GM18873 (cell line): ENCODE measurements at regions not wholly inside any gene's neighbourhood (a gene's known extent, or its start where the extent isn't known, plus 50 kb on each side); places are given as distances from the start of the nearest gene placed in this dataset.

Source experiments
- ATAC-seq: cut with Tn5 transposase; IDR thresholded peaks from one replicate; pipeline ENCODE4 v1.9.1; 2021; ENCODE audit warnings: mild to moderate bottlenecking, moderate library complexity, moderate number of reproducible peaks; ENCODE audit not compliant: unreplicated experiment, low FRiP score

DNA sequence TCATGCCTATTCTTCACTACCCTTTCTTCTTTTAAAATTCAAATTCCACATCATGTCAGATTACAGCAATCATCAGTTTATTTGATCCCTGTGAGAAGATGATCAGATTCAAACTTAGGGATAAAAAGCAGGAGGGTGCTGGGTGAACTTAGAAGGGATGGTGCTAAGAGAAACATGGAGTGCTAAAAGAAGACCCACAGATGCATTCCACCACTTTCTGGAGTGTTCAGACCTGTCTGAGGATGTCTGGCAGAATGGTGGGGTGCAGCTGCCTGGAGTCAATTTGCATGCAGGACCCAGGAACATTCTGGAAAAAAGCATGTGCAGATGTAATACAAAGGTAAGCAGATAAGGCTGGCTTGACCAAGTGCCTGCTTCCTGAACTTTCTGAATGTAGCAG lies 372.9 kb upstream of the RUNX1 start:
- ATAC-seq: no peak

DNA sequence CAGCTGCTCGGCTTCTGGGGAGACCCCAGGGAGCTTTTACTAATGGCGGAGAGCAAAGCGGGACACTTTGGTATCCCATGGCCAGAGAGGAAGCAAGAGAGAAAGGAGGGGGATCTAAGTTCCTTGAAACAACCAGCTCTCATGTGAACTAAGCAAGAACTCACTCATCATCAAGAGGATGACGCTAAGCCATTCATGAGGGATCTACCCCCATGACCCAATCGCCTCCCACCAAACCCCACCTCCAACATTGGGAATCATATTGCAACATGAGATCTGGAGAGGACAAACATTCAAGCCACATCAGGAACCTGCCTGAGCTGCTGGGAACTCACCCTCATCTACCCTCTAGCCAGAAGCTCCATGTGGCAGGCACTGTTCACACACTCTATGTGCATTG lies 372.1 kb upstream of the RUNX1 start:
- ATAC-seq: no peak

- no peak for ATAC-seq
These were observed 371.6 kb upstream of the RUNX1 start for GRCh38 chr21:35420656-35421055.

DNA sequence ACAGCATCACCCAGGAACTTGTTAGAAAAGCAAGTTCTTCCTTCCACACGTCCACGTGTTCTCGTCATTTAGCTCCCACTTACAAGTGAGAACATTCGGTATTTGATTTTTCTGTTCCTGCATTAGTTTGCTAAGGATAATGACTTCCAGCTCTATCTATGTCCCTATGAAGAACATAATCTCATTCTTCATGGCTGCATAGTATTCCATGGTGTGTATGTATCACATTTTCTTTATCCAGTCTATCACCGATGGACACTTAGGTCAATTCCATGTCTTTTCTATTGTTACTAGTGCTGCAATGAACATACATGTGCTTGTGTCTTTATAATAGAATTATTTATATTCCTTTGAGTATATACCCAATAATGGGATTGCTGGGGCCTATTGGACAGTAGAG lies 368.7 kb upstream of the RUNX1 start:
- ATAC-seq: no peak

DNA sequence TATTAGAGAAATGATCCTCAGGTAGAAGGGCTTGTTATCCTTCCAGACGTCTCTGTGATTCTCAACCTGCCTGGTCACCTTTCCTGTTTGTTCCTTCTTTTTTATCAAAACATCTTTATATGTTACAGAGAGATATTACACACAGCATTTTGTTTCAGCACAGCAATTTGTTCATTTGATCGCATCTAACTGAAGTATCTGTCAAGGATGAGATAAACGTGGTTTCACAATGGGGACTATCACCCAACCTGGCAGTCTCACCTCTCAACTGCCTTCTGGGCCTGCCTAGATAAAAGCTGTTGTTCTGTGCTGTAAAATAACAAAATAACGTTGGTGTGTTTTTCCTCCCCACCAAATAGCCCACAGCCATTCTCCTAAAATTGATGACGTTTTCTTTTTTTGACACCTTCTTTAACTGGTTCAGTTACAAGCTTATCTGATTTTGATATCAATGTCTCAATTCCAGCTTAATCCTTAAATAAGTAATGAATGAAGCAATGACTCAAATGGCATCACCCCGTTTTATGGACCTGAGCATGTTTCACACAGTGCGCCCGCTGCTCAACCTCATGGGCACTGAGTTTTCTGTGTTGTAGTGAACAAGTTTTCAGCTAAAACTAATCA lies 367.9 kb upstream of the RUNX1 start:
- ATAC-seq: no peak

- ATAC-seq: no peak
These were observed 365.5 kb upstream of the RUNX1 start for GRCh38 chr21:35414507-35415139.

- ATAC-seq: no peak
These were observed 365.0 kb upstream of the RUNX1 start for GRCh38 chr21:35414056-35414455.

- no peak for ATAC-seq
These were observed 363.1 kb upstream of the RUNX1 start for GRCh38 chr21:35412231-35412630.

DNA sequence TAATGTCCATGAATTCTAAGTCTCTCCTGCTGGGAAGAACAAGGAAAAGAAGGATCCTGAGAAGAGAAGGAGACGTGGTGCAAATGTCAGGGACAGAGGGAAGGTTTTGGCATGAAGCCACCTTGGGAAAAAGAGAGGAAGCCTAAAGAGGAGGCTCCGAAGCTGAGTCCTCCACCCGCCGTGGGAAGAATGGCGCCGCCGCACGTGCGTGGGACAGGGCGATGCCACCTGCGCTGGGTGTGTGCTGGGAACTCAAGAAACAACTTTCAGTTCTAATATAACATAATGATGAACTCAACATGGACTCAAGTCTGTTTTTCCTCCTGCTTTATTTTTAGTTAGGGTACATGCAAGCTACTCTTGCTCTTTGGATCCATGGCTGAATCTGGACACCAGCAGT lies 362.3 kb upstream of the RUNX1 start:
- no peak for ATAC-seq

- ATAC-seq: no peak
These were observed 361.6 kb upstream of the RUNX1 start for GRCh38 chr21:35410656-35411055.

- ATAC-seq: no peak
These were observed 361.0 kb upstream of the RUNX1 start for GRCh38 chr21:35410123-35410522.

- ATAC-seq: no peak
These were observed 359.3 kb upstream of the RUNX1 start for GRCh38 chr21:35408401-35408800.

- no peak for ATAC-seq
These were observed 357.5 kb upstream of the RUNX1 start for GRCh38 chr21:35406635-35407034.

DNA sequence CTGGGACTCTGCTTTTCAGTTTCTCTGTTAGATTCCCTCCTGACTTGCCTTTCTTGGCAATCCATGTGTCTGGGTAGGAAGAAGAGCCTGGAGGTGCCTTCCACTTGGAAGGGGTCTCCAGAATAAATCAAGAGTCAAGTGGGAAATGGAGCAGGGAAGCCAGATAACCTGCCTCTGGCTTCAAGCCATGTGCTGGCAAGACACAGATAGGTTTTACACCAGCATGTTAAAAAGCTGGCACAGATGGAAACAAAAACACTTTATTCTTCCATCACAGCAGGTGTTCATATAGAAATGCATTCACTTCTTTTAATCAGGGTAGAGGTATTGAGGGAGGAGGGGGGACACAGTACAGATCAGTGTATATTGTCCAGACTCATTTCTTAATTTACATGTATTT lies 356.9 kb upstream of the RUNX1 start:
- no peak for ATAC-seq

DNA sequence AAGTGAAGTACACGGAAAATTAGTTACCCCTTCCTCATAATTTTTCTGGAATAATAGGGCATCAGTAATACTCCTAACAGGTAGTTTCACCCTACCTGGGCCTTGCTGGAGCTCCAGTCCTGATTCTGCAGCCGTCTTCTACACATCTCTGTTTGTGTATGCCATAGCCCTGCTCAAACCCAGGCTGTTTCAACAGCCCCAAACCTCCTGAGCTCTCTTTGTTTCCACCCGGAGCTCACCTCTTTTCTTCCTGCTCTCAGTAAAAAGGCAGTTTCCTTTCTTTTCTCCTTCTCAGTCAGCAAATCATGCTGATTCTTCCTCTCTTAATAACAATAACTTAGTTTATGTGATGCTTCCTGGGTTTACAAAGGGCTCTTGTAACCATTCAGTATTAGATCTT lies 355.1 kb upstream of the RUNX1 start:
- ATAC-seq: no peak

GRCh38 chr21:35402061-35402460 lies 353.0 kb upstream of the RUNX1 start:
- no peak for ATAC-seq

GRCh38 chr21:35401476-35401875 lies 352.4 kb upstream of the RUNX1 start:
- no peak for ATAC-seq

GRCh38 chr21:35400233-35400939 lies 351.3 kb upstream of the RUNX1 start:
- ATAC-seq: no peak

GRCh38 chr21:35399706-35400105 lies 350.6 kb upstream of the RUNX1 start:
- no peak for ATAC-seq

GRCh38 chr21:35399002-35399530 lies 350.0 kb upstream of the RUNX1 start:
- no peak for ATAC-seq

DNA sequence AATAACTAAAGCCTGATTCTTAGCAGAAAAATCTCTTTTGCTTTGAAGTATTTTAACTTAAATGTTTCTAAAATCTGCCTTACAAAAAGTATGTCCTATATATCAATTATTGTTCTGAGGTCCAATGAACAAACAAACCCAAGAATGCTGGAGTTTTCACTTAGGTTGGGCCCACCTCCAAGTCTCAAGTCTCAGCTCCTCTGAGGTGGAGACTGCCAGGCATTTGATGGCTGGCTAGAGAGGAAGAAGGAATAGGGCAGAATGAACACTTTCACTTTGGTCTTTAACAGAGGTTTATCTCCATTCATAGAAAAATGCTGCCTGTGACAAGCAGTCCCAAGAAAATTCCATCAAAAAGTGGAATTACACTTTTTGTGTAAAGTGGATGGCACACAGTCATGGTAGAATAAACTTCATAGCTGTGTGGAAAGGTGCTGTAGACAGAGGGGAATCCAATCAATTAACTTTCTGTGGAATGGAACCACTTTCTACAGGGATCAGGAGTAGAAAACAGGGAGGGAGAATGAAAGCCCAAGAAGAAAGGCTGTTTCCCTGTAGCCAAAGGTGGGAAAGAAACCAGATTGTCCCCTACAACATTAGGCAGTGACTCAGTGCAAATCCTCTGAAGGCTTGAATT lies 349.4 kb upstream of the RUNX1 start:
- no peak for ATAC-seq
